ENCODE measurements at regions not wholly inside any gene's neighbourhood (a gene's known extent, or its start where the extent isn't known, plus 50 kb on each side); places are given as distances from the start of the nearest gene placed in this dataset.
"Not testable (repeated sequence)": the region's sequence is repeated elsewhere in the genome, so short reads cannot be mapped to it uniquely, and the experiment has no call there.

- in situ Hi-C loops (cut with MboI; ENCODE audit: low sequenced_read_pairs, unreplicated experiment), result no loop called here
- no peak for TF ChIP-seq CTCF (IDR thresholded peaks at IDR 0.05; ENCODE audit: borderline replicate concordance, control extremely low read depth, extremely low read depth, insufficient read depth, missing control alignments)
- DNase-seq (ENCODE audit: low spot score), result no peak
These were observed 984.6 kb downstream of the ADGRL2 start for GRCh38 chr1:82785268-82785790.

- in situ Hi-C loops (cut with MboI; ENCODE audit: low sequenced_read_pairs, unreplicated experiment), result no loop called here
- TF ChIP-seq CTCF (IDR thresholded peaks at IDR 0.05; ENCODE audit: borderline replicate concordance, control extremely low read depth, extremely low read depth, insufficient read depth, missing control alignments), result no peak
- no peak for DNase-seq (ENCODE audit: low spot score)
These were observed 982.3 kb downstream of the ADGRL2 start for GRCh38 chr1:82783044-82783443.

GRCh38 chr1:82782599-82782998 lies 981.9 kb downstream of the ADGRL2 start:
- no peak for DNase-seq (ENCODE audit: low spot score)
- no peak for TF ChIP-seq CTCF (IDR thresholded peaks at IDR 0.05; ENCODE audit: borderline replicate concordance, control extremely low read depth, extremely low read depth, insufficient read depth, missing control alignments)
- in situ Hi-C loops (cut with MboI; ENCODE audit: low sequenced_read_pairs, unreplicated experiment), result no loop called here

- no peak for DNase-seq (ENCODE audit: low spot score)
- no peak for TF ChIP-seq CTCF (IDR thresholded peaks at IDR 0.05; ENCODE audit: borderline replicate concordance, control extremely low read depth, extremely low read depth, insufficient read depth, missing control alignments)
- in situ Hi-C loops (cut with MboI; ENCODE audit: low sequenced_read_pairs, unreplicated experiment), result no loop called here
These were observed 977.9 kb downstream of the ADGRL2 start for GRCh38 chr1:82778612-82779011.

GRCh38 chr1:82777240-82777639 lies 976.5 kb downstream of the ADGRL2 start:
- TF ChIP-seq CTCF (IDR thresholded peaks at IDR 0.05; ENCODE audit: borderline replicate concordance, control extremely low read depth, extremely low read depth, insufficient read depth, missing control alignments), result no peak
- in situ Hi-C loops (cut with MboI; ENCODE audit: low sequenced_read_pairs, unreplicated experiment), result no loop called here
- no peak for DNase-seq (ENCODE audit: low spot score)

GRCh38 chr1:82776730-82777129 lies 976.0 kb downstream of the ADGRL2 start:
- in situ Hi-C loops (cut with MboI; ENCODE audit: low sequenced_read_pairs, unreplicated experiment); DNase-seq (ENCODE audit: low spot score): not testable (repeated sequence)

- DNase-seq (ENCODE audit: low spot score), result no peak
These were observed 974.8 kb downstream of the ADGRL2 start for GRCh38 chr1:82775406-82776000.

More at GRCh38 chr1:82775406-82776000, 974.8 kb downstream of the ADGRL2 start:
- peak; percentile 38 for TF ChIP-seq CTCF (IDR thresholded peaks at IDR 0.05; ENCODE audit: borderline replicate concordance, control extremely low read depth, extremely low read depth, insufficient read depth, missing control alignments)
- in situ Hi-C loops (cut with MboI; ENCODE audit: low sequenced_read_pairs, unreplicated experiment), result no loop called here
